ENCODE measurements at regions not wholly inside any gene's neighbourhood (a gene's known extent, or its start where the extent isn't known, plus 50 kb on each side); places are given as distances from the start of the nearest gene placed in this dataset.

- no peak overlapping the region for H3K9ac ChIP-seq (ENCODE audit: low read length in 5 of 5)
- no peaks in the 10 kb centered on the region for H3K9me3 ChIP-seq (ENCODE audit: control insufficient read depth in 5 of 5, low read length in 5 of 5)
- H3K27ac ChIP-seq (ENCODE audit: low read depth, low read length) = no peak overlapping the region
- no peaks in the 10 kb centered on the region for H3K36me3 ChIP-seq (ENCODE audit: control insufficient read depth in 5 of 5, insufficient read depth in 5 of 5, low read length in 5 of 5)
- no peak overlapping the region for H3K4me3 ChIP-seq (ENCODE audit: low read depth in 1 of 5, low read length in 5 of 5)
- peaks cover 4 to 22% (median 7%) of the 10 kb centered on the region in 5 donors for H3K4me1 ChIP-seq (ENCODE audit: control insufficient read depth in 5 of 5, insufficient read depth in 5 of 5, low read length in 5 of 5)
- H3K27me3 ChIP-seq (ENCODE audit: control insufficient read depth in 5 of 5, insufficient read depth in 4 of 5, low read length in 5 of 5) = no peaks in the 10 kb centered on the region
Observed at GRCh38 chr3:178078953-178079352, 457.3 kb upstream of the KCNMB2 start.

- no peaks in the 10 kb centered on the region for H3K27me3 ChIP-seq (ENCODE audit: control insufficient read depth in 5 of 5, insufficient read depth in 4 of 5, low read length in 5 of 5)
- peaks cover 4 to 32% (median 16%) of the 10 kb centered on the region in 5 donors for H3K4me1 ChIP-seq (ENCODE audit: control insufficient read depth in 5 of 5, insufficient read depth in 5 of 5, low read length in 5 of 5)
- H3K9me3 ChIP-seq (ENCODE audit: control insufficient read depth in 5 of 5, low read length in 5 of 5) = no peaks in the 10 kb centered on the region
- no peak overlapping the region for H3K4me3 ChIP-seq (ENCODE audit: low read depth in 1 of 5, low read length in 5 of 5)
- no peak overlapping the region for H3K27ac ChIP-seq (ENCODE audit: low read depth, low read length)
- no peaks in the 10 kb centered on the region for H3K36me3 ChIP-seq (ENCODE audit: control insufficient read depth in 5 of 5, insufficient read depth in 5 of 5, low read length in 5 of 5)
- H3K9ac ChIP-seq (ENCODE audit: low read length in 5 of 5) = no peak overlapping the region
Observed at GRCh38 chr3:178079966-178080365, 456.3 kb upstream of the KCNMB2 start.

- no peaks in the 10 kb centered on the region for H3K9me3 ChIP-seq (ENCODE audit: control insufficient read depth in 5 of 5, low read length in 5 of 5)
- peaks cover 4 to 36% (median 21%) of the 10 kb centered on the region in 5 donors for H3K4me1 ChIP-seq (ENCODE audit: control insufficient read depth in 5 of 5, insufficient read depth in 5 of 5, low read length in 5 of 5)
- H3K9ac ChIP-seq (ENCODE audit: low read length in 5 of 5) = no peak overlapping the region
- H3K27ac ChIP-seq (ENCODE audit: low read depth, low read length) = no peak overlapping the region
- H3K4me3 ChIP-seq (ENCODE audit: low read depth in 1 of 5, low read length in 5 of 5) = no peak overlapping the region
- H3K27me3 ChIP-seq (ENCODE audit: control insufficient read depth in 5 of 5, insufficient read depth in 4 of 5, low read length in 5 of 5) = no peaks in the 10 kb centered on the region
- no peaks in the 10 kb centered on the region for H3K36me3 ChIP-seq (ENCODE audit: control insufficient read depth in 5 of 5, insufficient read depth in 5 of 5, low read length in 5 of 5)
Observed at GRCh38 chr3:178082326-178082906, 453.8 kb upstream of the KCNMB2 start.

- H3K9me3 ChIP-seq (ENCODE audit: control insufficient read depth in 5 of 5, low read length in 5 of 5) = no peaks in the 10 kb centered on the region
- H3K4me3 ChIP-seq (ENCODE audit: low read depth in 1 of 5, low read length in 5 of 5) = no peak overlapping the region
- no peak overlapping the region for H3K9ac ChIP-seq (ENCODE audit: low read length in 5 of 5)
- H3K27me3 ChIP-seq (ENCODE audit: control insufficient read depth in 5 of 5, insufficient read depth in 4 of 5, low read length in 5 of 5) = no peaks in the 10 kb centered on the region
- peaks cover 0 to 31% (median 21%) of the 10 kb centered on the region in 5 donors for H3K4me1 ChIP-seq (ENCODE audit: control insufficient read depth in 5 of 5, insufficient read depth in 5 of 5, low read length in 5 of 5)
- H3K27ac ChIP-seq (ENCODE audit: low read depth, low read length) = no peak overlapping the region
- no peaks in the 10 kb centered on the region for H3K36me3 ChIP-seq (ENCODE audit: control insufficient read depth in 5 of 5, insufficient read depth in 5 of 5, low read length in 5 of 5)
Observed at GRCh38 chr3:178083906-178084866, 452.1 kb upstream of the KCNMB2 start.

GRCh38 chr3:178084938-178085816 is 451.1 kb upstream of the KCNMB2 start:
- Histone ChIP-seq H3K4me3 (ENCODE audit: low read depth in 1 of 5, low read length in 5 of 5) (no peak overlapping the region), H3K9ac (ENCODE audit: low read length in 5 of 5) (no peak overlapping the region), H3K4me1 (ENCODE audit: control insufficient read depth in 5 of 5, insufficient read depth in 5 of 5, low read length in 5 of 5) (peaks cover 0 to 26% (median 21%) of the 10 kb centered on the region in 5 donors), H3K27ac (ENCODE audit: low read depth, low read length) (no peak overlapping the region), H3K27me3 (ENCODE audit: control insufficient read depth in 5 of 5, insufficient read depth in 4 of 5, low read length in 5 of 5) (no peaks in the 10 kb centered on the region), H3K36me3 (ENCODE audit: control insufficient read depth in 5 of 5, insufficient read depth in 5 of 5, low read length in 5 of 5) (no peaks in the 10 kb centered on the region), H3K9me3 (ENCODE audit: control insufficient read depth in 5 of 5, low read length in 5 of 5) (no peaks in the 10 kb centered on the region)

GRCh38 chr3:178085817-178086123 is 450.5 kb upstream of the KCNMB2 start:
- H3K27me3 ChIP-seq (ENCODE audit: control insufficient read depth in 5 of 5, insufficient read depth in 4 of 5, low read length in 5 of 5) = no peaks in the 10 kb centered on the region
- H3K9me3 ChIP-seq (ENCODE audit: control insufficient read depth in 5 of 5, low read length in 5 of 5) = no peaks in the 10 kb centered on the region
- H3K36me3 ChIP-seq (ENCODE audit: control insufficient read depth in 5 of 5, insufficient read depth in 5 of 5, low read length in 5 of 5) = no peaks in the 10 kb centered on the region
- no peak overlapping the region for H3K4me3 ChIP-seq (ENCODE audit: low read depth in 1 of 5, low read length in 5 of 5)
- no peak overlapping the region for H3K9ac ChIP-seq (ENCODE audit: low read length in 5 of 5)
- H3K4me1 ChIP-seq (ENCODE audit: control insufficient read depth in 5 of 5, insufficient read depth in 5 of 5, low read length in 5 of 5) = peaks cover 0 to 26% (median 21%) of the 10 kb centered on the region in 5 donors
- H3K27ac ChIP-seq (ENCODE audit: low read depth, low read length) = no peak overlapping the region

GRCh38 chr3:178086144-178086825 is 450.0 kb upstream of the KCNMB2 start:
- Histone ChIP-seq H3K27ac (ENCODE audit: low read depth, low read length) (no peak overlapping the region), H3K4me1 (ENCODE audit: control insufficient read depth in 5 of 5, insufficient read depth in 5 of 5, low read length in 5 of 5) (peaks cover 0 to 26% (median 21%) of the 10 kb centered on the region in 5 donors), H3K9me3 (ENCODE audit: control insufficient read depth in 5 of 5, low read length in 5 of 5) (no peaks in the 10 kb centered on the region), H3K4me3 (ENCODE audit: low read depth in 1 of 5, low read length in 5 of 5) (no peak overlapping the region), H3K36me3 (ENCODE audit: control insufficient read depth in 5 of 5, insufficient read depth in 5 of 5, low read length in 5 of 5) (no peaks in the 10 kb centered on the region), H3K27me3 (ENCODE audit: control insufficient read depth in 5 of 5, insufficient read depth in 4 of 5, low read length in 5 of 5) (no peaks in the 10 kb centered on the region), H3K9ac (ENCODE audit: low read length in 5 of 5) (no peak overlapping the region)

GRCh38 chr3:178087376-178087775 is 448.9 kb upstream of the KCNMB2 start:
- no peak overlapping the region for H3K9ac ChIP-seq (ENCODE audit: low read length in 5 of 5)

GRCh38 chr3:178088963-178089362 is 447.3 kb upstream of the KCNMB2 start:
- H3K27me3 ChIP-seq (ENCODE audit: control insufficient read depth in 5 of 5, insufficient read depth in 4 of 5, low read length in 5 of 5) = no peaks in the 10 kb centered on the region
- no peaks in the 10 kb centered on the region for H3K36me3 ChIP-seq (ENCODE audit: control insufficient read depth in 5 of 5, insufficient read depth in 5 of 5, low read length in 5 of 5)
- no peak overlapping the region for H3K27ac ChIP-seq (ENCODE audit: low read depth, low read length)
- no peak overlapping the region for H3K4me3 ChIP-seq (ENCODE audit: low read depth in 1 of 5, low read length in 5 of 5)
- H3K4me1 ChIP-seq (ENCODE audit: control insufficient read depth in 5 of 5, insufficient read depth in 5 of 5, low read length in 5 of 5) = peaks cover 0 to 18% (median 17%) of the 10 kb centered on the region in 5 donors
- H3K9ac ChIP-seq (ENCODE audit: low read length in 5 of 5) = no peak overlapping the region
- no peaks in the 10 kb centered on the region for H3K9me3 ChIP-seq (ENCODE audit: control insufficient read depth in 5 of 5, low read length in 5 of 5)

More at GRCh38 chr3:178087376-178087775, 448.9 kb upstream of the KCNMB2 start:
- Histone ChIP-seq H3K36me3 (ENCODE audit: control insufficient read depth in 5 of 5, insufficient read depth in 5 of 5, low read length in 5 of 5) (no peaks in the 10 kb centered on the region), H3K4me3 (ENCODE audit: low read depth in 1 of 5, low read length in 5 of 5) (no peak overlapping the region), H3K4me1 (ENCODE audit: control insufficient read depth in 5 of 5, insufficient read depth in 5 of 5, low read length in 5 of 5) (peaks cover 0 to 26% (median 21%) of the 10 kb centered on the region in 5 donors), H3K27me3 (ENCODE audit: control insufficient read depth in 5 of 5, insufficient read depth in 4 of 5, low read length in 5 of 5) (no peaks in the 10 kb centered on the region), H3K27ac (ENCODE audit: low read depth, low read length) (no peak overlapping the region), H3K9me3 (ENCODE audit: control insufficient read depth in 5 of 5, low read length in 5 of 5) (no peaks in the 10 kb centered on the region)
